CD4-positive, alpha-beta T cell treated with Interleukin-21 for 1 hour (primary cell): ENCODE measurements at regions not wholly inside any gene's neighbourhood (a gene's known extent, or its start where the extent isn't known, plus 50 kb on each side); places are given as distances from the start of the nearest gene placed in this dataset.
"Not testable (repeated sequence)": the region's sequence is repeated elsewhere in the genome, so short reads cannot be mapped to it uniquely, and the experiment has no call there.

Source experiments
- DNase-seq: peaks from one replicate; pipeline ENCODE4 v3.0.0-alpha.2; 2020

DNA sequence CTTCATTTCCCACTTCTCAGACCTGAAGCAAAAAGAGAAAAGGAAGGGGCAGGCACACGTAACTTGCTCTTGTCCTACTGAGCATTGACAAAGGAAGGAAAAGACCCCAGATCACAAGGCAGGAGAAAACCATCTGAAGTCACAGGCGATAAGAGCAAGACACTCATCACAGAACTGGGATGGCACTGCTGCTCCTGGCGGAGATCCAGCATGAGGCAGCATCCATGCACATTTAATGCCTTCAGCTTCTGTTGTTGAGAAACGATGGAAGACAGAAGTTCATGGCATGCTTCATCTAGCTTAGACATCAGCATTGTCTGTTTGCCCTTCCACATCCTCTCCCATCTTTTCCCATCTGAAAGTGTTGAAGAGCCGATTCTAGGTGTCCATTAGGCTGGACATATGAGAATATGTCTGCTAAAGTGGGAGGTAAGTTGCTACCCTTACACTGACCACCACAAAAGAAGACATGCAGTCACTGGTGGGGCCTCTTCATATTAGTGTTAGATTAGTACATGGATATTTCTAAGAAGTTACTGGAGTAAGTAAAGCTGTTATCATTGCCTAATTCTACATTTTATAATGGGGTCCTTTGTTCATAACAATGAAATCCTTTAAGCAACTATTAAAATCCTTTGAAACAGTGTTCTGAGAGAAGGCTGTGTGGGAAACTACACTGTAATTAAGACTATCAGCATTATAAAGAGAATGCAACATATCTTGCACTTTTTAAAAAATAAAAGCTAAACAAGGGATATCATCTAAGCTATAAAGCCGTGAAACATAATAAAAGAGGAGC, 618.5 kb downstream of the C6orf118 start:
- no peak for DNase-seq

DNA sequence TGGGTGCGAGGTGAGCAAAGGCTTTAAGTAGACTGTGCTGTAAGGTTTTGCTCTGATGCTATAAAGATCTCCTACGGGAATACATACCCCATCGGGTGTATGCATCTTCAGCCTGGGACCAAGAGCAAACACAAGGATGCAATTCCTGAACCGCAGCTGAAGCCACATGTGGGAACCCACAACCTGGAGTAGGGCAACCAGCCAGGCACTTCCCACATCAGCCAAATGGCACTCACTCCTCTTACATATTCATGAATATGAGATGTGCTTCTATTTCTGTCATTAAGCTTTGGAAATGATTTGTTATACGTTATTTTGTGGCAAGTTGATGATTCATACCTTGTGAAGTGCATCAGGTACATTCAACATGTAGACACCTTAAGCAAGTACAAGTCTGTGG, 619.2 kb downstream of the C6orf118 start:
- DNase-seq, result no peak

DNA sequence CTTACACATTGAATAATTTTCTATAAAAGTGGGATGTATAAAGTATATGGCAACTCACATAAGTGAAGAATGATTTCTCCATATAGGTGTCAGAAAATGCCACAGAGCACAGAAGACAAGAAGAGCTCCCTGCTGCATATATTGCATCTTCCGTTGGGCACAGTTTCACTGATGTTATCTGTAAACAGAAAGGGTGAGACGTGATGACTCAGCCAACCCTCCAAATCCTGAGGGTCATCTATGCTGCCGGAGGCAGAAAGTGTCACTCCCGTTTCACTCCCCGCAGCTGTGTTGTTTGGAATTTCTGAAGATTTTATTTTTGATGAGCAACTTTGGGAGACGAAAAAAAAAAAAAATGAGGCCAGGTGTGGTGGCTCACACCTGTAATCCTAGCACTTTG, 644.1 kb downstream of the C6orf118 start:
- no peak for DNase-seq

DNA sequence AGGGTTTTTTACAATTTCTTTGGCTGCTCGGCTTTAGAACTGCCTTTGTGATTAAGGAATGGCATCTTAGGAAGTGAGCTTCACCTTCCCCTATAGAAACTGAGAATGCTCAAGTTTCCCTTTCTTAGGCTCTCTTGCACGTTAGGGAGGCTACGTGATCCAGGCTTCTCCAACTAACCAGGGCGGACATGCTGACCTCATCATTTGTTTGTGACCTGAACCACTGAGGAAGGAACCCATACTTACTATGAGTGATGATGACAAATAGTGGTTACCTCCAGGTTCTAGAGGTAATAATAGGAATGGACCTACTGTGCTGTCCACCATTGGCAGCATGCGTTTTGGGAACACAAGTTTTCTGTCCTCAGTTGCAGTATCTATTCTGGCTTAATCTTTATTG, 645.8 kb downstream of the C6orf118 start:
- no peak for DNase-seq

DNA sequence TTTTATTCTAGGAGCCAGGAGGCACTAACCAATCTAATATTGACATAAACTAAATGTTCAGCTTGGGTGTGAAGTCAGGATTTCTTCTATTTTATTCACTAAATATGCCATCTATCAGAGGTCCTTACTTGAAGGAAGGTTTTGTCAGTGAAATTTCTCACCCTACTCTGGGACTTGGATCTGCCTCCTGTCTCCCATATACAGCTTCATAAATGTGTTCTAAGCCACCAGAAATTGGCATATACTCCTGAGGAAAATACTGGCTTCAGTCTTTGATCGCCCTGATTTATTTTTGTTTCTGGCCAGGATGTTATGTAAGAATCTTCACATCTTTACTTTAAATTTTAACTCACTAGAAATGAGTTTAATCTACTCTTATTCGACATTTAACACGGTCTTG, 647.7 kb downstream of the C6orf118 start:
- no peak for DNase-seq

DNA sequence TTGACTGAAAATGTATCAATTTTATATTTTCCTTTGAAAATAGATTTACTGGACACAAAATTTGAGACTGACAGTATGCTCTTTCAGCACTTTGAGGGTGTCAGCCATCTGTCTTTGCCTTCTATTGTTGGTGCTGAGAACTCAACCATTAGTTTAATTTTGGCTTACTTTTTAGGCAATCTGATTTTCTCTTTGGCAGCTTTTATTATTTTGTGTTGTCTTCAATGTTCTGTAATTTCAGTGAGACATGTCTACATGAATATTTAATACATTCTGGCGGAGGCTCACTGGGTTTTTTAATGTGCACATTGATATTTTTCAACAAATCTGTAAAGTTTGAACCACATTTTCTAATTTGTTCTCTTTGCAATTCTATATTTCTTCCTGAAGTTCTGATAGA, 648.6 kb downstream of the C6orf118 start:
- no peak for DNase-seq

DNA sequence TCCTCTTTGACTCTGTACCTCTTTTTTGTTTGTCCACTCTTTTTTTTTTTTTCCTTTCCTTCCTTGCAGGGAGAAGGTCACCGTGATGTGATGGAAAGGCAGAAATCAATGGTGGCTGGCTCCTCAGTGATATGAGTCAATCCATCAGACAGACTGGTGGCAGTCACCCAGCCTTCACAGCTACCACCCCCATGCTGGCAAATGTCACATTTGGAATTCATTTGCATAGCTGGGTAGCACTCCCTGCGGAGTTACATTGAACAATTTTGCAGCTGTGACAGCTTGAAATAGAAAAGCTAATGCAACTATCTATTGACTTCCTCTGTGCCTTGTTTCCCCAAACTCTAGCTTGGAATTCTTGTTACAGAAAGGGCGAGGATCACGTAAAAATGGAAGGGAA, 668.4 kb downstream of the C6orf118 start:
- DNase-seq, result no peak

DNA sequence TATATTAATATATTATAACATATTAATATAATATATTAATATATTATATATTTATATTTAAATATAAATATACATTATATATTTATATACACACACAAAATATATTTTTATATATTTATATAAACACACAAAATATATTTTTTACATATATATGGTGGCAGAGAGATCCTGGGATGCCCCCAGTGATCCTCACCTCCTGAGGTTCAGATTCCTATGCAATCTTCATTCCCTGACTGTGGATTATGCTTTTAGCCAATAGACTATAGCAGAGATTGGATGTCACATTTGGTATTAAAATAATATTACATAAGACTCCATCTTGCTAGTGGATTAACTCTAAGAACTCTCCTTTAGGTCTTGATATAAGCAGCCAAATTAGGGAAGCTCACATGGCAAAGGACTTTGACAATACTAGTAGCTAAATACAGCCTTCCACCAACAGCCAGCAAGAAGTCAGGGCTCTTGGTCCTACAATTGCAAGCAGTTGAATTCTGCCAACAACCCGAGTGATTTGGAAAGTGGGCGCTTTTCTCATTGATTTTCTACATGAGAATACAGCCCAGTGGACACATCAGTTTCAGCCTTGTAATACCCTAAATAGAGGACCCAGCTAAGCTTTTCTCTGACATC, 681.0 kb downstream of the C6orf118 start:
- no peak for DNase-seq

DNA sequence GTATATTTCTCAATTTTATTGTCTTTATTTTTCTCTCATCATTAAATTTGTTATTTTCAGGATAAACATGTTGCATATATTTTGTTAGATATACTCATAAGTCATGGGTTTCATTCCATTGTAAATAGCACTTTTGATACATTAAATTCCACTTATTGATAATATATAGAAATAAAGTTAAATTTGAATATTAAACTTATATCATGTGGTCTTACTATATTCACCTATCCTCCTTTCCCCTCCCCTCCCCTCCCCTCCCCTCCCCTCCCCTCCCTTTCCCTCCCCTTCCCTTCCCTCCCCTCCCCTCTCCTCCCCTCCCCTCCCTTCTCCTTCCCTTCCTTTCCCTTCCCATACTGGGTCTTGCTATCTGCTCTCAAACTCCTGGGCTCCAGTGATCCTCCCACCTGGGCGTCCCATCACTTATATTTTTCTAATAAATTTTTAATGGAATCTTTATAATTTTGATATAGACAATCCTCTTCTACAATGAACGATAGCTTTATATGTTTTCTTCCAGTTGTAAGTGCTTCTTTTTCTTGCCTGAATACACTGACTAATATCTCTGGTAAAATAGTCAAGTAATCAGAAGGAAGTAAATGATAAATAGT, 692.4 kb downstream of the C6orf118 start:
- no peak for DNase-seq

DNA sequence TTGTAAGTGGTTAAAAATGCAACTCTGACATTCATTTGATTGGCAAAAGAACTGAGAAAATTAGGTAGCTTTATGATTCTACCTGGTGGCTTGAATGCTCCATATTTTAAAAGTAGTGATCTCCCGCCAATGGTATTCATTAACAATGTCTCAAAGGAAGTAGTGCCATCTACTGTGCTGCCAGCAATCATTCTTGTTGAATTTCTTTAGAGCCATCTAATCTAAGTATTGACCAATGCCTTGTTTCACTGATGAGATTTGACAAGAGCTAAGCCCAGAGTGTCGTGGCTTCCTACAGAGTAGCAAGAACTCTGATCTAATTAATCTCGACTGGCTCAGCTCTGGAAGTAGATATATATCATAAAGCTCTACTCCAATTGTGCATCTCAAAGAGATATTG, 696.7 kb downstream of the C6orf118 start:
- DNase-seq, result no peak

DNA sequence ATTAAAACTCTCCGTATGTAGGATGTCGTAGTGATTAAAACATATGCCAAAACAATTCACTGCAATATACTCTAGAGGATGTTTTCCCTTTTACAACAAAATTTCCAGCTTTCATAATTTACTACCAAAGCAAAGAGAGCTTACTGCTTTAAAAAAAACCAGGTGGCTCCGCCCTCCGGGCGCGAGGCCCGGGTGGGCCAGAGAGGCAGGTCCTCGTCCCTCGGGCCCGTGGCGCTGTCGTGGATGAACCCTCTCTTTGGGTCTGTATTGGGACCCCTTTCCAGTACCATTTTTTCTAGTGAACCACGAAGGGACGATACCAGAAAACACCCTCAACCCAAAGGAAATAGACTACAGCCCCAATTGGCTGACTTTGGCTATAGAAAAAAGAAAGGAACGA, 698.5 kb downstream of the C6orf118 start:
- not testable (repeated sequence) for DNase-seq

DNA sequence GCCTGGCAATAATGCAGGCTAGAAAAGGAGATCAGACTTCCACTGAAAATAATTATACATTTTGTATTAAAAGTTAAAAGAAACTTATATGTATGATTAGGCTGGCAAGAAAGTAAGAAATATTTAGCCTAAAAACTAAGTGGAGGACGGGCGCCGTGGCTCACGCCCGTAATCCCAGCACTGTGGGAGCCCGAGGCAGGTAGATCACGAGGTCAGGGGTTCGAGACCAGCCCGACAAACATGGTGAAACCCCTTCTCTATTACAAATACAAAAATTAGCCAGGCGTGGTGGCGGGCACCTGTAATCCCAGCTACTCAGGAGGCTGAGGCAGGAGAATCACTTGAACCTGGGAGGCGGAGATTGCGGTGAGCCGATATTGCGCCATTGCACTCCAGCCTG, 707.0 kb downstream of the C6orf118 start:
- DNase-seq, result not testable (repeated sequence)

DNA sequence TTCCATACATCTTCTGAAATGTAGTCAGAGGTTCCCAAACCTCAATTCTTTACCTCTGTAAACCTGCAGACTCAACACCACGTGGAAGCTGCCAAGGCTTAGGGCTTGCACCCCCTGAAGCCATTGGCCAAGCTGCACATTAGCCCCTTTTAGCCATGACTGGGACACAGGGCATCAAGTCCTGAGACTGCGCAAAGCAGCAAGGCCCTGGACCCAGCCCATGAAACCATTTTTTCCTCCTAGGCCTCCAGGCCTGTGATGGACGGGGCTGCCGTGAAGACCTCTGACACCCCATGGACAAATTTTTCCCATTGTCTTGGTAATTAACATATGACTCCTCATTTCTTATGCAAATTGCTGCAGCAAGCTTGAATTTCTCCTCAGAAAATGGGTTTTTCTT, 727.8 kb downstream of the C6orf118 start:
- DNase-seq, result no peak

DNA sequence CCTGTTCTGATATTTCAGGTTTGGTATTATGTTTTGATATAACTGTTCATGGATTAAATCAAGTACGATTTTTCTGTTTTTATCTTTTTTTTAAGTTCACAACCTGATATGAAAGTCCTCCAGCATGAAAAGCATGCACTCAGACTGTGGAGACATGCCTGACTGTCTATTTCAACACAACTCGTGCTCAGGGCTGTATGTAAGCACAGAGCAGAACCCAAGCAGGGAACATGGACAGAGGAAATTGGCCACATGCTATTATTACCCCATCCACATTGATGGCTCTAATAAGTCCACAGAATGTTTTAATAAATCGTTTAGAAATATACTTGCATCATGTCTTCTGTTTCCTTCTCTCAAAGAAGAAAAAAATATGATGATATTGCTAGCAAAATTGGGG, 730.4 kb downstream of the C6orf118 start:
- DNase-seq, result no peak

DNA sequence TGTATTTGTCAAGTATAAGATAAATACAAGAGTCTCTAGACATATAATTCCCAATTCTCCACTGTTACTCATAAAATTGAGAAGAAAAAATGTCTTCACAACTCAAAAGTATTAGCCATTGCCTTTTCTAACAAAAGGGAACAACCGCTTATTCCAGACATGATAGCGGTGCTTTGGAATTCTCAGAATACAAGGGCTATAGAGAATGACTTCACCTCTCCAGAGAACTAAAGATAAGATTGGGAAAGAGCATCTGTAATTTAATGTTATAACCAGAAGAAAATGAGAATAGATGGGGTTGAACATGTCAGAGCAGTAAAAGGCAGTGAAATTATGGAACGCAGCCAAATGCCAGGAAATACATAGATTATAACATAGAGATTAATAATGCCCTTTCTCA, 730.8 kb downstream of the C6orf118 start:
- DNase-seq, result no peak

DNA sequence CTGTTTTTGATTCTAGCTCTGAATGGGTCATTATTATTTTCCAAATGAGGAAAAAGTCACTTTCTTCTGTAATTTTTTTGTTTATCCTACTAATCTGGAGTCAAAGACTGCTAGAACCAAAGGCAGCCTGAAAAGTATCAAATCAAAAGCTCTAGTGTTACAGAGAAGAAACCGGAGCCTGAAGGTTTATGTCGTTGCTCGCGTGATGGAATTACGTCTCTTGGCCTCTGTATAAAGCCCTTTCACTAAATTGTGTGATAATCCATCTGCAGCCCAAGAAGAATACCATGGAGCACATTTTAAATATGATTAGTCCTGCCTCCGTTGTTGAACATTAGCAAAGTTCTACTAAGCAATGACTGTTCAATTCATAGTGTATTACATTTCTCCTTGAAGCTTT, 738.6 kb downstream of the C6orf118 start:
- no peak for DNase-seq

DNA sequence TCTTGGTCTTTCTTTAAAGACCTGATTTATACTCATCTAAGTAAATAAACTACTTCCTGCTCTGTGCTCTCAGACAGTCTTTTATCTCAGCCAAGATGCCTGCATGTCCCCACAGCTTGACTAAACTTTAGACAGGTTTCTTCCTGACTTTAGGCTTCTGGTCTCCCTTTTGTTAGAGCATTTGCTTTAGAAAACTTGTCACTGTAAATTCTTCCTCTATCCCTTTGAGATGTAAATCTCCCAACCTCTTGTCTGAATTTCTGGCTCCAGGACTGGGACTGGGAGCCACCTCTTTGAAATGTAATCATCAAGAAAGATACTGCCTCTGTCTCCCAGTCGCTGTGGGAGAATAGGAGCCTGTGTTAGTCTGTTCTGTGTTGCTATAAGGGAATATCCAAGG, 739.9 kb downstream of the C6orf118 start:
- no peak for DNase-seq

DNA sequence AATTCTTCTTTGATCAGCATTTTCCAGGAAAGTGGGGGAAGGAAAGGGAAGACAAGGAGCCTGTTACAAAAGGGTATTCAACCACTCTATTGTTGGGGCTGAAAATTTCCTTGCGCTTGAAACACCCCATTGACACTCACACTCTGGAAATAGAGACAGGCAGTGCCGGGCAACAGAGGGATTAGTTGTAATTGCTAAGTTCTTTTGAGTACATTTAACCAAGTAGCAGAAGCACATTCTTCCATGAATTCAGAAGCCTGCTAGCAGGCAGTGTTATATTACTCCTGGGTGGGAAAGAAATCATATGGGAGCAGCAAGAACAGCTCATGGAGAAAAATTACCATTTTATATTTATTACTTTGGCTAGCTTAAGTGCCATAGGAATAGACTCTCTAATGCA, 745.5 kb downstream of the C6orf118 start:
- no peak for DNase-seq

DNA sequence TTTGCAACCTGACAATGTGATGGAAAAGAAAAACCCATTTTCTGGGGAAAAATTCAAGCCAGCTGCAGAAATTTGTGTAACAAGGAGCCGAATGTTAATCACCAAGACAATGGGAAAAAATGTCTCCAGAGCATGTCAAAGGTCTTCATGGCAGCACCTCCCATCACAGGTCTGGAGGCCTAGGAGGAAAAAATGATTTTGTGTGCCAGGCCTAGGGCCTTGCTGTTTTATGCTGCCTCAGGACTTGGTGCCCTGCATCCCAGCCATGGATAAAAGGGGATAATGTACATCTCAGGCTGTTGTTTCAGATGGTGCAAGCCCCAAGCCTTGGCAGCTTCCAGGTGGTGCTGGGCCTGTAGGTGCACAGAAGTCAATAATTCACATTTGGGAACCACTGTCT, 747.7 kb downstream of the C6orf118 start:
- DNase-seq, result no peak

DNA sequence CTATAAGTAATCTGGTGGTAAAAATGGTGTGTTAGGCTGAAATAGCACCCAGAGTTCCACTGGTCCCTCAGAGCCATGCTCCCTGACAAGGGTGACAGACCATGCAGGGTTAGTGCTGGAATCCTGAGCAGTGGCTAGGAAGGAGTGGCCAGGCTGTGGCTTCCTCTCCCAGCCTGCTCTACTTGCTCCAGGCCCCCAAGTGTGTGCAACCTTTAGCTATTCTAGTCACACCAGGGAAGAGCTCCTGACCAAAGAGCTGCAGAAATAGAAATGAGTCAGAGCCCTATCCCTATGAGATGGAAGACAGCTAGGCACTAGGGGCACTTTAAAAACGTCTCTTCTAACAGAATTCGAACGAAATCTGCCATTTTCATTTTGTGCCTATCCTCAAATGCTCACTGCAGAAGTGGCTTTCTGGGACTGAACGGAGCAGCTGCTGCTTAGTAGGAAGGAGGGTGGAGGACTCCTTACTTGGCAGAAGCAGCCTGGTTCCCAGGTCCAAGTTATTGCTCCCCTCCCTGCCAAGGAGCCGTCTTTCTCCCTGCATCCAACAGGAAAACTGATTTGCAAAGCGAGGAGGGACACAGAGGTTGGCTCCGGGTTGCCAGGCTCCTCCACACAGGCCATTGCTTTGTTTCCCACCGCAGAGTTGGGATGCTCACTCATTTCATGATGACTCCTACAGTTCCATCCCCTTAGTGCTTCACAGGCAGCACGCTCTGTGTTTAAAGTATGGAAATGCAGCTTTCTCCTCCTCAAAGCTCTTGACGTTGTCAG, 754.5 kb downstream of the C6orf118 start:
- no peak for DNase-seq

DNA sequence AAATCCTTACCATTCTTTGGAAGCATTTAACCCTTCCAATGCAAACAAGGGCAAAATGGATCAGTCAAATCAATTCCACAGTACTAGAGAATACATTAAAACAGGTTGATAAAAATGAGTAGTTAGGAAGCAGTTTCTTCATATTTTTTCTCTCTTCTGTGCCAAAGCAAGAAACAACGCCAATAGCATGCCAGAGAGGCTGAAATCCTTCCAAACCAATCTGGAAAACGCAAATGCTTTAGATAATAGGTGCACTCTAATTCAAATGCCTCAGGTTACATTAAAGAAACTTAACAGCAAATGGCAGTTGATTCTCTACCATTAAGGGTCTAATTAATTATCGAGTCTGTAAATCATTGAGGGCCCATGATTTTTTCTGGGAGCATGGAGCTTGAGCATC, 755.2 kb downstream of the C6orf118 start:
- no peak for DNase-seq

DNA sequence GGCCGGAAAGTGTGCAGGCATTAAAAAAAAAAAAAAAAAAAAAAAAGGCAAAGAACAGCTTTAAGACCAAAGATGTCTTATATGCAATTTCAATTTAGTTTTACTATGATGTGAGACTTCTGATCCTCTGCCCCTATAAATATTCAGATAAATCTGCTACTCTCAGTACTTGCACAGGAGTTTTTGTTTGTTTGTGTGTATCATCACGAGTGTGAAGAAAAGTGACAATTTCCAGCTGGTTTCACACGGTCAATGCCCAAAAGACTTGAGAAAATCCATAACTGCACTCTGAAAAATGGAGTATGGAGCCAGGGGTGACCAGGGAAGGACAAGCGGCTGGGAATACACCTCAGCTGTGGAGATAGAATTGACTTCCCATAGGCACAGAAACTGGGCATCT, 757.7 kb downstream of the C6orf118 start:
- no peak for DNase-seq

DNA sequence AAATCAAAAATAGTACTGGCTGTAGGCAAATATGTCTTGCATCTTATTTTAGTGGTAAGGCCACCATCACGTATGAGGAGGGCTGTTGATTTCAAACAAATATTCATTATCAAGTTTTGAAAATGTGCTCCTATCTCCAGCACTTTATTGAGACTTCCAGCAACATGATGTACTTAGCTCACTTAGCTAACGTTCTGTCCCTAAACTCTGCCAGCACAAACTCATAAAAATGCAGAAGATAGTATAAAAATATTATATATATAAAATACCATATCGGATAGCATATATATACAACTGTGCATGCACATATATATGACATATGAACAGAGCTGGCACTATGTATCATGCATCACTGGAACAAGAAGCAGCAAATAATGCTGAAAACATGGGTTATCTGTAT, 762.3 kb downstream of the C6orf118 start:
- no peak for DNase-seq

DNA sequence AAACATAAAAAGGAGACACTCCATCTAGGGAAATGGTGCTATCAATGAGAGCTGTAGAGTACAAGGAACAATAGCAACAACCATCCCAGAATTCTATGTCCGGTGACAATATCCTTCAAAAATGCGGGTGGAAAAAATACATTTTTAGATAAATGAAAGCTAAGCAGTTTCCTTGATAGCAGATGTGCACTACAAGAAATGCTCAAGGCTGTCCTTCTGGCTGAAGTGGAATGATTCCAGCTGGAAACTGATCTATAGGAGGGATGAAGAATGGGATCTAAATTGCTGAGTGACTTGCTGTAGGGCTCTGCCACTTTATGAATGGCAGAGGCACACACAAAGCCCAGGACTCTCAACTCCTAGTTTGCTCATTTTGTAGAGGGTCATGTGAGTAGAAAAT, 763.1 kb downstream of the C6orf118 start:
- no peak for DNase-seq
